ENCODE measurements at regions not wholly inside any gene's neighbourhood (a gene's known extent, or its start where the extent isn't known, plus 50 kb on each side); places are given as distances from the start of the nearest gene placed in this dataset.

DNA sequence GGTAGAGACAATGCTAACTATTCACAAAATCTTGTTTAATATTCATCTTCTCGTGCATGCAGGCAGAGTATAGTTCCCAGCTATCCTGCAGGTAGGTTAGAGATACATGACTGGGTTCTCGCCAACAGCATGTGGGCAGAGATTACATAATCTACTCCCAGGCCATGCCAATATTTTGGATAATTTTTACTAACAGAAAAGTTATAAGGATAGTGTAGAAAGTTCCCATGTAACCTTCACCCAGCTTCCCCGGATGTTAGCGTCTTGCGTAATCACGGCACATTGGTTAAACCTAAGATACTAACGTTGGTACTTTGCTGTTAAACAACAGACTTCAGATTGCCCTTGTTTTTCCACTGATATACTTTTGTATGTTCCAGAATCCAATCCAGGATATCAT is 215.5 kb upstream of the LARGE1 start:
- intact Hi-C loops (cut with micrococcal nuclease): no loop called here
- Histone ChIP-seq H2AFZ (ENCODE audit: insufficient read depth, low read depth, low read length, poor library complexity, severe bottlenecking) (no peak overlapping the region), H3K9me3 (ENCODE audit: control extremely low read depth in 1 of 3, control insufficient read depth in 2 of 3, insufficient read depth in 1 of 3, low read length in 2 of 3) (no peaks in the 10 kb centered on the region), H3K4me1 (ENCODE audit: control insufficient read depth in 2 of 2, insufficient read depth in 2 of 2, low read length in 2 of 2) (no peaks in the 10 kb centered on the region), H3K4me3 (ENCODE audit: control extremely low read depth in 1 of 5, extremely low read depth in 1 of 5, insufficient read depth in 1 of 5, low read depth in 2 of 5, low read length in 4 of 5) (no peak overlapping the region), H3K27ac (ENCODE audit: low read length in 2 of 2) (no peak overlapping the region), H3K79me2 (ENCODE audit: control insufficient read depth, insufficient read depth, low read length) (no peaks in the 10 kb centered on the region), H3K27me3 (replicated peaks in 1 of 4; ENCODE audit: control extremely low read depth in 1 of 4, control insufficient read depth in 3 of 4, insufficient read depth in 4 of 4, low read length in 3 of 4) (peaks cover 0 to 4% (median 0%) of the 10 kb centered on the region in 4 experiments), H3K4me2 (replicated peaks; ENCODE audit: low read depth, low read length, poor library complexity, severe bottlenecking) (no peak overlapping the region), H3K36me3 (replicated peaks in 1 of 2; ENCODE audit: control extremely low read depth in 1 of 2, control insufficient read depth in 1 of 2, extremely low read depth in 1 of 2, insufficient read depth in 2 of 2, low read length in 1 of 2) (no peaks in the 10 kb centered on the region), H4K20me1 (ENCODE audit: control insufficient read depth, insufficient read depth, low read length, poor library complexity, severe bottlenecking) (no peaks in the 10 kb centered on the region), H3K9ac (ENCODE audit: low read length) (no peak overlapping the region)
- WGBS (ENCODE audit: insufficient coverage): 100% methylated on average over 4 of the region's 7 CpGs
- TF ChIP-seq EZH2 (IDR thresholded peaks at IDR 0.05; ENCODE audit: borderline replicate concordance, insufficient read depth, low read depth, low read length, poor library complexity, severe bottlenecking): no peak
- Mint-ChIP-seq H3K4me3 (no peak overlapping the region), H3K27me3 (peaks cover 30% of the 10 kb centered on the region), H3K27ac (no peak overlapping the region), H3K9me3 (ENCODE audit: insufficient read depth) (no peaks in the 10 kb centered on the region), H3K4me1 (no peaks in the 10 kb centered on the region)
- DNase-seq (no peak), ATAC-seq (ENCODE audit: low read depth) (no peak)
- ChIA-PET CTCF (no interaction called here), POLR2A (no interaction called here)

GRCh38 chr22:34150023-34150422 is 229.7 kb upstream of the LARGE1 start:
- no peaks in the 10 kb centered on the region for H3K4me1 Mint-ChIP-seq
- H3K9me3 Mint-ChIP-seq (ENCODE audit: insufficient read depth): no peaks in the 10 kb centered on the region
- ATAC-seq (ENCODE audit: low read depth) (no peak), DNase-seq (no peak)
- Histone ChIP-seq H3K27ac (ENCODE audit: low read length in 2 of 2) (no peak overlapping the region), H3K36me3 (replicated peaks in 1 of 2; ENCODE audit: control extremely low read depth in 1 of 2, control insufficient read depth in 1 of 2, extremely low read depth in 1 of 2, insufficient read depth in 2 of 2, low read length in 1 of 2) (no peaks in the 10 kb centered on the region), H3K4me1 (ENCODE audit: control insufficient read depth in 2 of 2, insufficient read depth in 2 of 2, low read length in 2 of 2) (no peaks in the 10 kb centered on the region), H4K20me1 (ENCODE audit: control insufficient read depth, insufficient read depth, low read length, poor library complexity, severe bottlenecking) (no peaks in the 10 kb centered on the region), H3K4me2 (replicated peaks; ENCODE audit: low read depth, low read length, poor library complexity, severe bottlenecking) (no peak overlapping the region), H3K79me2 (ENCODE audit: control insufficient read depth, insufficient read depth, low read length) (no peaks in the 10 kb centered on the region), H3K4me3 (ENCODE audit: control extremely low read depth in 1 of 5, extremely low read depth in 1 of 5, insufficient read depth in 1 of 5, low read depth in 2 of 5, low read length in 4 of 5) (no peak overlapping the region), H3K27me3 (replicated peaks in 1 of 4; ENCODE audit: control extremely low read depth in 1 of 4, control insufficient read depth in 3 of 4, insufficient read depth in 4 of 4, low read length in 3 of 4) (no peaks in the 10 kb centered on the region), H3K9me3 (ENCODE audit: control extremely low read depth in 1 of 3, control insufficient read depth in 2 of 3, insufficient read depth in 1 of 3, low read length in 2 of 3) (peaks cover 1 to 12% (median 11%) of the 10 kb centered on the region in 3 donors), H3K9ac (ENCODE audit: low read length) (no peak overlapping the region), H2AFZ (ENCODE audit: insufficient read depth, low read depth, low read length, poor library complexity, severe bottlenecking) (no peak overlapping the region)
- POLR2A ChIA-PET: no interaction called here
- H3K4me3 Mint-ChIP-seq: no peak overlapping the region
- no peak overlapping the region for H3K27ac Mint-ChIP-seq
- CTCF ChIA-PET: no interaction called here
- H3K27me3 Mint-ChIP-seq: peaks cover 5% of the 10 kb centered on the region
- TF ChIP-seq CTCF (IDR thresholded peaks at IDR 0.05) (no peak), EZH2 (IDR thresholded peaks at IDR 0.05; ENCODE audit: borderline replicate concordance, insufficient read depth, low read depth, low read length, poor library complexity, severe bottlenecking) (no peak)
- intact Hi-C loops (cut with micrococcal nuclease): no loop called here

Data from B cell (primary cell).